ENCODE measurements at regions not wholly inside any gene's neighbourhood (a gene's known extent, or its start where the extent isn't known, plus 50 kb on each side); places are given as distances from the start of the nearest gene placed in this dataset.

GRCh38 chr1:193402977-193403376 lies 216.6 kb upstream of the B3GALT2 start:
- H3K36me3 ChIP-seq, result no peaks in the 10 kb centered on the region
- intact Hi-C loops (cut with DNase I), result no loop called here
- DNase-seq (no peak), ATAC-seq (no peak)
- no peak overlapping the region for H3K4me3 ChIP-seq
- H3K27ac ChIP-seq, result no peak overlapping the region
- H3K9me3 ChIP-seq, result no peaks in the 10 kb centered on the region
- peaks cover 5% of the 10 kb centered on the region for H3K4me1 ChIP-seq
- H3K27me3 ChIP-seq (ENCODE audit: low read depth), result no peaks in the 10 kb centered on the region
- TF ChIP-seq, protein P1, sequence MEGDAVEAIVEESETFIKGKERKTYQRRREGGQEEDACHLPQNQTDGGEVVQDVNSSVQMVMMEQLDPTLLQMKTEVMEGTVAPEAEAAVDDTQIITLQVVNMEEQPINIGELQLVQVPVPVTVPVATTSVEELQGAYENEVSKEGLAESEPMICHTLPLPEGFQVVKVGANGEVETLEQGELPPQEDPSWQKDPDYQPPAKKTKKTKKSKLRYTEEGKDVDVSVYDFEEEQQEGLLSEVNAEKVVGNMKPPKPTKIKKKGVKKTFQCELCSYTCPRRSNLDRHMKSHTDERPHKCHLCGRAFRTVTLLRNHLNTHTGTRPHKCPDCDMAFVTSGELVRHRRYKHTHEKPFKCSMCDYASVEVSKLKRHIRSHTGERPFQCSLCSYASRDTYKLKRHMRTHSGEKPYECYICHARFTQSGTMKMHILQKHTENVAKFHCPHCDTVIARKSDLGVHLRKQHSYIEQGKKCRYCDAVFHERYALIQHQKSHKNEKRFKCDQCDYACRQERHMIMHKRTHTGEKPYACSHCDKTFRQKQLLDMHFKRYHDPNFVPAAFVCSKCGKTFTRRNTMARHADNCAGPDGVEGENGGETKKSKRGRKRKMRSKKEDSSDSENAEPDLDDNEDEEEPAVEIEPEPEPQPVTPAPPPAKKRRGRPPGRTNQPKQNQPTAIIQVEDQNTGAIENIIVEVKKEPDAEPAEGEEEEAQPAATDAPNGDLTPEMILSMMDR (IDR thresholded peaks at IDR 0.05), result no peak

- no peak overlapping the region for H3K4me3 ChIP-seq
- DNase-seq, result no peak
- H3K4me1 ChIP-seq, result peaks cover 5% of the 10 kb centered on the region
- no peaks in the 10 kb centered on the region for H3K27me3 ChIP-seq (ENCODE audit: low read depth)
- no peak overlapping the region for H3K27ac ChIP-seq
- intact Hi-C loops (cut with DNase I), result no loop called here
- no peak for ATAC-seq
- TF ChIP-seq, protein P1 (IDR thresholded peaks at IDR 0.05), result no peak
- H3K9me3 ChIP-seq, result no peaks in the 10 kb centered on the region
- no peaks in the 10 kb centered on the region for H3K36me3 ChIP-seq
These were observed 215.6 kb upstream of the B3GALT2 start for GRCh38 chr1:193402037-193402436.

- H3K27me3 ChIP-seq (ENCODE audit: low read depth), result no peaks in the 10 kb centered on the region
- H3K4me3 ChIP-seq, result no peak overlapping the region
- H3K9me3 ChIP-seq, result no peaks in the 10 kb centered on the region
- TF ChIP-seq, protein P1 (IDR thresholded peaks at IDR 0.05), result no peak
- no peaks in the 10 kb centered on the region for H3K4me1 ChIP-seq
- intact Hi-C loops (cut with DNase I), result no loop called here
- H3K27ac ChIP-seq, result no peak overlapping the region
- no peaks in the 10 kb centered on the region for H3K36me3 ChIP-seq
- DNase-seq (no peak), ATAC-seq (no peak)
These were observed 207.9 kb upstream of the B3GALT2 start for GRCh38 chr1:193394336-193394735.

GRCh38 chr1:193392686-193393085 lies 206.3 kb upstream of the B3GALT2 start:
- H3K27me3 ChIP-seq (ENCODE audit: low read depth), result no peaks in the 10 kb centered on the region
- H3K36me3 ChIP-seq, result no peaks in the 10 kb centered on the region
- H3K4me3 ChIP-seq, result no peak overlapping the region
- no peak for ATAC-seq
- no peak overlapping the region for H3K27ac ChIP-seq
- intact Hi-C loops (cut with DNase I), result no loop called here
- no peaks in the 10 kb centered on the region for H3K4me1 ChIP-seq
- TF ChIP-seq, protein P1 (IDR thresholded peaks at IDR 0.05), result no peak
- DNase-seq, result no peak
- H3K9me3 ChIP-seq, result no peaks in the 10 kb centered on the region

DNA sequence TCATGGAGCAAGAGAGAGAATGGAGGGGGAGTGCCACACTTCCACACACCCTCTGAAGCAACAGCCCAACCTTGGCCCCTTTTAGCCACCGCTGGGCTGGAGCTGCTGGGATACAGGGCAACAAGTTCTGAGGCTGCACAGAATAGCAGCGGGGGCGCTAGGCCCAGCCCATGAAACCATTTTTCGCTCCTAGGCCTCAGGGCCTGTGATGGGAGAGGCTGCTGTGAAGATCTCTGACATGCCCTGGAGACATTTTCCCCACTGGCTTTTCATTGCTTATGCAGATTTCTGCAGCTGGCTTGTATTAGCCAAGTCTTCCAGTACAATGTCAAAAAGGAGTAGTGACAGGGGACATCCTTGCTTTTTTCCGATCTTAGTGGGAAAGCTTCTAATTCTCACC lies 202.3 kb upstream of the B3GALT2 start:
- no peak overlapping the region for H3K4me3 ChIP-seq
- no peaks in the 10 kb centered on the region for H3K4me1 ChIP-seq
- ATAC-seq (no peak), DNase-seq (no peak)
- no peak overlapping the region for H3K27ac ChIP-seq
- intact Hi-C loops (cut with DNase I), result no loop called here
- TF ChIP-seq, protein P1 (IDR thresholded peaks at IDR 0.05), result no peak
- H3K36me3 ChIP-seq, result no peaks in the 10 kb centered on the region
- H3K9me3 ChIP-seq, result no peaks in the 10 kb centered on the region
- no peaks in the 10 kb centered on the region for H3K27me3 ChIP-seq (ENCODE audit: low read depth)

- Histone ChIP-seq H3K9me3 (no peaks in the 10 kb centered on the region), H3K27me3 (ENCODE audit: low read depth) (no peaks in the 10 kb centered on the region), H3K4me3 (no peak overlapping the region), H3K4me1 (no peaks in the 10 kb centered on the region), H3K27ac (no peak overlapping the region), H3K36me3 (no peaks in the 10 kb centered on the region)
- intact Hi-C loops (cut with DNase I), result no loop called here
- ATAC-seq (no peak), DNase-seq (no peak)
- TF ChIP-seq, protein P1 (IDR thresholded peaks at IDR 0.05), result no peak
These were observed 201.8 kb upstream of the B3GALT2 start for GRCh38 chr1:193388165-193388564.
